ENCODE measurements at regions not wholly inside any gene's neighbourhood (a gene's known extent, or its start where the extent isn't known, plus 50 kb on each side); places are given as distances from the start of the nearest gene placed in this dataset.

- TF ChIP-seq EZH2 (IDR thresholded peaks at IDR 0.05; ENCODE audit: insufficient read depth, low read length) (no peak), CTCF (IDR thresholded peaks at IDR 0.05; ENCODE audit: insufficient read depth, low read depth, low read length) (no peak)
These were observed 576.4 kb downstream of the SLC6A15 start for GRCh38 chr12:84336231-84336630.

All from astrocyte (in vitro differentiated cells and primary cell).